Psoas muscle (tissue), 7 donors: ENCODE measurements at regions not wholly inside any gene's neighbourhood (a gene's known extent, or its start where the extent isn't known, plus 50 kb on each side); places are given as distances from the start of the nearest gene placed in this dataset.

ENCODE experiments used
- ATAC-seq, 4 donors: fragments of 200-7000 bp; cut with Tn5 transposase; one replicate each; pipeline ENCODE4 v1.9.1; 2020; ENCODE audit warnings: moderate library complexity in 3 of 4, mild to moderate bottlenecking in 2 of 4
- DNase-seq, 2 donors: peaks; one replicate each; pipeline ENCODE4 v3.0.0-alpha.2; 2020
- H3K27ac ChIP-seq: fragments of 200-600 bp; one replicate; pipeline ENCODE4 v1.8.0; 2022
- H3K27me3 ChIP-seq, 3 donors: fragments of 200-600 bp in 1 of 3; one replicate each; pipeline versions ENCODE4 v1.6.1 to v1.8.0; 2013 to 2022; ENCODE audit warnings: low read length in 2 of 3, mild to moderate bottlenecking in 2 of 3, moderate library complexity in 1 of 3; ENCODE audit not compliant: insufficient read depth in 3 of 3
- H3K36me3 ChIP-seq, 2 donors: fragments of 200-600 bp in 1 of 2; one replicate each; pipeline versions ENCODE4 v1.6.1 to v1.8.0; 2013 to 2022; ENCODE audit warnings: low read depth in 1 of 2, mild to moderate bottlenecking in 1 of 2, moderate library complexity in 1 of 2; ENCODE audit not compliant: insufficient read depth in 1 of 2
- H3K4me1 ChIP-seq: fragments of 200-600 bp; one replicate; pipeline ENCODE4 v1.8.0; 2022
- H3K4me3 ChIP-seq: fragments of 200-600 bp; one replicate; pipeline ENCODE4 v1.8.0; 2022; ENCODE audit warnings: mild to moderate bottlenecking
- H3K9me3 ChIP-seq: fragments of 200-600 bp; one replicate; pipeline ENCODE4 v1.8.0; 2022
- CTCF ChIP-seq: fragments of 200-600 bp; IDR thresholded peaks from one replicate; pipeline ENCODE4 v1.8.0; 2022; ENCODE audit warnings: antibody characterized with exemption
- WGBS, 3 donors: extraction: QIAGEN DNeasy Blood & Tissue Kit; methylation state at CpG; one replicate each; pipeline versions ENCODE4 v1.1.6 to v1.1.7; 2013; 5-methylcytosine and 5-hydroxymethylcytosine counted together
- intact Hi-C, 2 donors: fragments of 100-400 bp; cut with DNase I; formaldehyde crosslinking; loops; one replicate each; pipeline versions ENCODE4 v1.11.0 to v1.14.2; 2022
- donor health status: healthy with polysubstance abuse.
- donor health status: DM: no; HTN: no; CAD: no; lungs with moderate emphysema.
- donor health status: Bipolar disorder and iron deficiency.
- donor health status: healthy.
- donor health status: DM: yes; HTN: yes; CAD: no.
- donor health status: DM: no; HTN: no; CAD: no.
- donor health status: DM: yes; HTN: yes; CAD: no.

- H3K36me3 ChIP-seq: no peaks in the 10 kb centered on the region
- H3K4me1 ChIP-seq: no peaks in the 10 kb centered on the region
- DNase-seq: no peak
- no peak for TF ChIP-seq CTCF
- no peaks in the 10 kb centered on the region for H3K9me3 ChIP-seq
- H3K27me3 ChIP-seq: peaks cover 0 to 42% (median 5%) of the 10 kb centered on the region in 3 donors
- H3K27ac ChIP-seq: no peak overlapping the region
- H3K4me3 ChIP-seq: no peak overlapping the region
- intact Hi-C loops: no loop called here
- ATAC-seq: no peak
- whole genome bisulfite sequencing, 3 donors: 35 to 62% (median 38%) methylated on average over 8 to 10 of the region's 10 CpGs
Observed at GRCh38 chr17:36859003-36859300, 78.3 kb upstream of the LHX1 start.

- no peak for TF ChIP-seq CTCF
- H3K4me1 ChIP-seq: no peaks in the 10 kb centered on the region
- intact Hi-C loops: no loop called here
- H3K9me3 ChIP-seq: no peaks in the 10 kb centered on the region
- DNase-seq (no peak), ATAC-seq (no peak)
- 42 to 53% (median 53%) methylated on average over 9 to 11 of the region's 11 CpGs for WGBS, 3 donors
- H3K27ac ChIP-seq: no peak overlapping the region
- peaks cover 0 to 42% (median 8%) of the 10 kb centered on the region in 3 donors for H3K27me3 ChIP-seq
- no peak overlapping the region for H3K4me3 ChIP-seq
- H3K36me3 ChIP-seq: no peaks in the 10 kb centered on the region
Observed at GRCh38 chr17:36859706-36860105, 77.6 kb upstream of the LHX1 start.

GRCh38 chr17:36861531-36861930, 75.7 kb upstream of the LHX1 start:
- no peak for TF ChIP-seq CTCF
- 80 to 86% (median 86%) methylated on average over 6 of the region's 6 CpGs for WGBS, 3 donors
- no peaks in the 10 kb centered on the region for H3K36me3 ChIP-seq
- ATAC-seq: no peak
- H3K27me3 ChIP-seq: peaks cover 0 to 39% (median 5%) of the 10 kb centered on the region in 3 donors
- H3K4me3 ChIP-seq: no peak overlapping the region
- no peak for DNase-seq
- H3K4me1 ChIP-seq: no peaks in the 10 kb centered on the region
- H3K27ac ChIP-seq: no peak overlapping the region
- intact Hi-C loops: no loop called here
- H3K9me3 ChIP-seq: no peaks in the 10 kb centered on the region

GRCh38 chr17:36862116-36862920, 75.0 kb upstream of the LHX1 start:
- Histone ChIP-seq H3K27ac (no peak overlapping the region), H3K36me3 (no peaks in the 10 kb centered on the region), H3K27me3 (peaks cover 0 to 31% (median 5%) of the 10 kb centered on the region in 3 donors), H3K9me3 (no peaks in the 10 kb centered on the region), H3K4me1 (no peaks in the 10 kb centered on the region), H3K4me3 (no peak overlapping the region)
- no peak for TF ChIP-seq CTCF
- ATAC-seq: no peak
- intact Hi-C loops: no loop called here
- DNase-seq: no peak
- WGBS, 3 donors: 79 to 84% (median 81%) methylated on average over 14 of the region's 14 CpGs

GRCh38 chr17:36863131-36863530, 74.1 kb upstream of the LHX1 start:
- no peaks in the 10 kb centered on the region for H3K36me3 ChIP-seq
- intact Hi-C loops: no loop called here
- H3K4me1 ChIP-seq: no peaks in the 10 kb centered on the region
- no peak overlapping the region for H3K27ac ChIP-seq
- no peak for TF ChIP-seq CTCF
- ATAC-seq (no peak), DNase-seq (no peak)
- H3K27me3 ChIP-seq: peaks cover 0 to 30% (median 8%) of the 10 kb centered on the region in 3 donors
- H3K4me3 ChIP-seq: no peak overlapping the region
- WGBS, 3 donors: 69 to 73% (median 72%) methylated on average over 6 of the region's 6 CpGs
- no peaks in the 10 kb centered on the region for H3K9me3 ChIP-seq
